HL-60 (cell line): ENCODE measurements at regions not wholly inside any gene's neighbourhood (a gene's known extent, or its start where the extent isn't known, plus 50 kb on each side); places are given as distances from the start of the nearest gene placed in this dataset.

Experiments
- DNase-seq, 2 experiments: peaks; one replicate each; pipeline ENCODE4 v3.0.0-alpha.2; 2010 to 2020; ENCODE audit warnings: low read depth in 1 of 2, low spot score in 1 of 2
- H3K27ac ChIP-seq: fragments of 250-450 bp; sonication (Bioruptor Pico); replicated peaks from 2 replicates; pipeline ENCODE4 v1.5.1; 2020; ENCODE audit warnings: mild to moderate bottlenecking, moderate library complexity
- H3K27me3 ChIP-seq: fragments of 250-450 bp; sonication (Bioruptor Pico); 2 replicates; pipeline ENCODE4 v1.5.1; 2021; ENCODE audit warnings: mild to moderate bottlenecking, moderate library complexity; ENCODE audit not compliant: insufficient read depth, poor library complexity, severe bottlenecking
- H3K4me3 ChIP-seq: replicated peaks from 2 replicates; pipeline ENCODE4 v1.5.1; 2011; ENCODE audit warnings: mild to moderate bottlenecking, control low read depth, low read length; ENCODE audit not compliant: insufficient read depth
- CTCF ChIP-seq: IDR thresholded peaks from one replicate; pipeline ENCODE4 v1.5.1; 2011; ENCODE audit warnings: low read length, control low read depth, inconsistent platforms; ENCODE audit not compliant: insufficient read depth
- GABPA ChIP-seq: IDR thresholded peaks from 2 replicates; pipeline ENCODE4 v1.6.1; 2012; ENCODE audit warnings: low read depth
- POLR2AphosphoS5 ChIP-seq: IDR thresholded peaks from 2 replicates; pipeline ENCODE4 v1.6.1; 2012; ENCODE audit warnings: low read depth
- REST ChIP-seq: IDR thresholded peaks from 2 replicates; pipeline ENCODE4 v1.6.1; 2012; ENCODE audit warnings: low read depth; ENCODE audit not compliant: insufficient replicate concordance
- SPI1 ChIP-seq: IDR thresholded peaks from 2 replicates; pipeline ENCODE4 v1.6.1; 2012; ENCODE audit warnings: low read depth, mild to moderate bottlenecking, borderline replicate concordance

DNA sequence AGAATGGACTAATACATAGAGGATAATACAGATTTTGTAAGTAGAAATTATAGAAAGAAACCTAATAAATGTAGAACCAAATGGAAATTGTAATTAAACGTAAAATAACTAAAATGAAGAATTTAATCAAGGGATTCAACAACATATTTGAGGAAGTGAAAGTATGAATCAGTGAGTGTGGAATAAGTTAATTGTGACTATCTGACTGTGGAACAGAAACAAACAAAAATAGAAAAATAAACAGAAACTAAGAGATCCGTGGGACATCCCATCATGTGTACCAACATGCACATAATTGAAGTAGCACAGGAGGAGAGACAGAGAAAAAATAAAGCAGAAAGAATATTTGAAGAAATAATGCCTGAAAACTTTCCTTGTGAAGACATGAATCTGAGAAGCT is 208.6 kb upstream of the TACR3 start:
- TF ChIP-seq GABPA (no peak), REST (no peak), SPI1 (no peak), CTCF (no peak), POLR2AphosphoS5 (no peak)
- H3K4me3 ChIP-seq, result no peak overlapping the region
- DNase-seq, result no peak

DNA sequence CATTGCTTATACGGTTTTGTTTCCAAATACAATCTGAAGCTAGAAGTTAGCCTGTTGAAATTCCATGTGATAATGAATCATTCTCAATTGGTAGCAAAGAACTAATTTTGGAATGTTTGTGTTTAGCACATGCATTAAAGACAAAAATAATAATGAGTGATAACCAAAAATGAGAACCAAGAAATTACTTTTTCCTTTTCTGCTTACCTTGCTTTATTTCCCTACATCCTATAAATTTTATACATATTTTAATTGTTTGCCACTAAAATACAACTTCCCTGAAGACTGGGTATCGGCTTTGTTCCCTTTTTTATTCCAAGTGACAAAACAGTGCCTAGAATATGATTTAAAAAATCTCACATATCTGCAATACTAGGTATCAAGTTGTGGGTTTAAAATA is 203.8 kb upstream of the TACR3 start:
- H3K27ac ChIP-seq, result no peak overlapping the region
- no peak for TF ChIP-seq REST
- no peak for TF ChIP-seq SPI1
- TF ChIP-seq CTCF, result no peak
- no peak for TF ChIP-seq POLR2AphosphoS5
- TF ChIP-seq GABPA, result no peak
- DNase-seq, result no peak
- no peak overlapping the region for H3K4me3 ChIP-seq
- peaks cover 2% of the 10 kb centered on the region for H3K27me3 ChIP-seq

More for the DNA sequence above, 208.6 kb upstream of the TACR3 start:
- peaks cover 2% of the 10 kb centered on the region for H3K27me3 ChIP-seq
- H3K27ac ChIP-seq, result no peak overlapping the region

DNA sequence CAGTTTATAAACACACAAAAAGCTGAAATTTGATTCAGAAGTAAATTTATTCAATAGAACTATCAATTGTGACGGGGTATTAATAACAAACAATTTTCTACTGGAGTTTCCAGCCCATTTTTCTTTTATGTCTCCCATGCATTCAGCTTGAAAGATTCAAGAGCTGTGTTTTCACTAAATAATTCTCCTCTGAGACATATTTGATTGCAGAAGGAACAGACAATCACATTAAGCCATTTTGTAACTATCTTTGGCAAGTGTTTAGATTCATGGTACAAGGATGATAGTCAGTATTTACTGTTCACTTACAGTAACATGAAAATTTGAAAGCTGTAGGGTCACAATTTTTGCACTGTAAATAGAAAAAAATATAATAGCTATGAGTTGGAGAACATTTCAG is 198.4 kb upstream of the TACR3 start:
- Histone ChIP-seq H3K4me3 (no peak overlapping the region), H3K27ac (no peak overlapping the region), H3K27me3 (no peaks in the 10 kb centered on the region)
- no peak for DNase-seq
- TF ChIP-seq GABPA (no peak), REST (no peak), CTCF (no peak), SPI1 (no peak), POLR2AphosphoS5 (no peak)
